BE2C (cell line): ENCODE measurements at regions not wholly inside any gene's neighbourhood (a gene's known extent, or its start where the extent isn't known, plus 50 kb on each side); places are given as distances from the start of the nearest gene placed in this dataset.

Source experiments
- DNase-seq: peaks from one replicate; pipeline ENCODE4 v3.0.0-alpha.2; 2020
- H3K27me3 ChIP-seq: fragments of 250-450 bp; sonication (Bioruptor Pico); 2 replicates; pipeline ENCODE4 v1.5.1; 2020; ENCODE audit warnings: mild to moderate bottlenecking
- H3K36me3 ChIP-seq: fragments of 250-450 bp; sonication (Bioruptor Pico); 2 replicates; pipeline ENCODE4 v1.5.1; 2020; ENCODE audit warnings: mild to moderate bottlenecking
- H3K4me1 ChIP-seq: fragments of 250-450 bp; sonication (Bioruptor Pico); 2 replicates; pipeline ENCODE4 v1.5.1; 2020
- H3K4me3 ChIP-seq: 2 replicates; pipeline ENCODE4 v1.5.1; 2011; ENCODE audit warnings: low read depth, low read length
- H3K9me3 ChIP-seq: fragments of 250-450 bp; sonication (Bioruptor Pico); 2 replicates; pipeline ENCODE4 v1.5.1; 2020
- TF ChIP-seq, protein P1 (sequence below): IDR thresholded peaks from 2 replicates; pipeline ENCODE4 v1.5.1; 2012; ENCODE audit warnings: mild to moderate bottlenecking, low read depth, low read length

GRCh38 chr4:60013464-60014184 is 1186.5 kb upstream of the ADGRL3 start:
- no peaks in the 10 kb centered on the region for H3K4me1 ChIP-seq
- no peak for DNase-seq
- H3K4me3 ChIP-seq: no peak overlapping the region
- H3K36me3 ChIP-seq: no peaks in the 10 kb centered on the region
- no peaks in the 10 kb centered on the region for H3K27me3 ChIP-seq
- no peaks in the 10 kb centered on the region for H3K9me3 ChIP-seq
- TF ChIP-seq, protein P1, sequence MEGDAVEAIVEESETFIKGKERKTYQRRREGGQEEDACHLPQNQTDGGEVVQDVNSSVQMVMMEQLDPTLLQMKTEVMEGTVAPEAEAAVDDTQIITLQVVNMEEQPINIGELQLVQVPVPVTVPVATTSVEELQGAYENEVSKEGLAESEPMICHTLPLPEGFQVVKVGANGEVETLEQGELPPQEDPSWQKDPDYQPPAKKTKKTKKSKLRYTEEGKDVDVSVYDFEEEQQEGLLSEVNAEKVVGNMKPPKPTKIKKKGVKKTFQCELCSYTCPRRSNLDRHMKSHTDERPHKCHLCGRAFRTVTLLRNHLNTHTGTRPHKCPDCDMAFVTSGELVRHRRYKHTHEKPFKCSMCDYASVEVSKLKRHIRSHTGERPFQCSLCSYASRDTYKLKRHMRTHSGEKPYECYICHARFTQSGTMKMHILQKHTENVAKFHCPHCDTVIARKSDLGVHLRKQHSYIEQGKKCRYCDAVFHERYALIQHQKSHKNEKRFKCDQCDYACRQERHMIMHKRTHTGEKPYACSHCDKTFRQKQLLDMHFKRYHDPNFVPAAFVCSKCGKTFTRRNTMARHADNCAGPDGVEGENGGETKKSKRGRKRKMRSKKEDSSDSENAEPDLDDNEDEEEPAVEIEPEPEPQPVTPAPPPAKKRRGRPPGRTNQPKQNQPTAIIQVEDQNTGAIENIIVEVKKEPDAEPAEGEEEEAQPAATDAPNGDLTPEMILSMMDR: no peak

DNA sequence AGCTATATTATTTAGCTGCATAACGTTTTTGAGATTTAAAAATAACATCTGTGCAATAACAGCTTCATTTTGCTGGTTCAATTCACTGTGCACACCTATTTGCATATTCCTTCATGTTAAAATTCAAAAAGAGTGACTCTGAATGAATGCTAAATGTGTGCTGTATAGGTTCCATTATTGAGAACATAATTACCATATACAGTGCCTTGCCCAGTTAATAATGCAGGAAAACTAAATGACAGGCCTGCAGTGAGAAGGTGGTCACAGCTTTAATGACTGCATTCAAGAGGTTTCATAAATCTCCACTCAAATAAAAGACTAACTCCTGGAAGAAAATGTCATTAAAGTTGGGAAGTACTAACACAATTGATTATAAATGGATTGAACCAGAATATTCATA is 1183.2 kb upstream of the ADGRL3 start:
- TF ChIP-seq, protein P1: no peak
- H3K4me3 ChIP-seq: no peak overlapping the region
- H3K36me3 ChIP-seq: no peaks in the 10 kb centered on the region
- no peak for DNase-seq
- no peaks in the 10 kb centered on the region for H3K27me3 ChIP-seq
- H3K4me1 ChIP-seq: no peaks in the 10 kb centered on the region
- no peaks in the 10 kb centered on the region for H3K9me3 ChIP-seq

- H3K27me3 ChIP-seq: no peaks in the 10 kb centered on the region
- no peaks in the 10 kb centered on the region for H3K36me3 ChIP-seq
- TF ChIP-seq, protein P1: no peak
- no peak for DNase-seq
- H3K9me3 ChIP-seq: no peaks in the 10 kb centered on the region
- no peak overlapping the region for H3K4me3 ChIP-seq
- H3K4me1 ChIP-seq: no peaks in the 10 kb centered on the region
These were observed 1180.9 kb upstream of the ADGRL3 start for GRCh38 chr4:60019180-60019579.

- Histone ChIP-seq H3K36me3 (no peaks in the 10 kb centered on the region), H3K4me3 (no peak overlapping the region), H3K9me3 (no peaks in the 10 kb centered on the region), H3K27me3 (no peaks in the 10 kb centered on the region), H3K4me1 (no peaks in the 10 kb centered on the region)
- TF ChIP-seq, protein P1: no peak
- no peak for DNase-seq
These were observed 1180.2 kb upstream of the ADGRL3 start for GRCh38 chr4:60019946-60020345.

DNA sequence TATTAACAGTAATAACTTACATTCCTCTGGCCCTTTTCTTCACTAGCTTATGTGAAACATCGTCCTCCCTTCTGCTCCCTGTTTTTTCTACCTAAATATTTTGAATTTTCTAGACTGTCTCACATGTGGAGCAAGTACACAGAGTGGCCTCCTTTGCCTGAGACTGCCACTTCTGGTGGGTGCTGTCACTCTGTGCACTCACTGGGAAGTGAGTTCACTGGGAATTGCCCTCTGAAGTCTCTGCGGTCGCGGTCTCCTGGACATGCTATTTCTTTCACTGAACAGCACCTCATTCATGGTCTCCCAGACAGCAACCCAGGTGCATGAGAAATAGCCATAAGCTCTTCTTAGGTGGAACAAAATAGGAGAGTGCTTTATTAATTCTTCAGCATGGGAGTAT is 1179.7 kb upstream of the ADGRL3 start:
- Histone ChIP-seq H3K27me3 (no peaks in the 10 kb centered on the region), H3K9me3 (no peaks in the 10 kb centered on the region), H3K36me3 (no peaks in the 10 kb centered on the region), H3K4me3 (no peak overlapping the region), H3K4me1 (no peaks in the 10 kb centered on the region)
- no peak for DNase-seq
- TF ChIP-seq, protein P1: no peak

DNA sequence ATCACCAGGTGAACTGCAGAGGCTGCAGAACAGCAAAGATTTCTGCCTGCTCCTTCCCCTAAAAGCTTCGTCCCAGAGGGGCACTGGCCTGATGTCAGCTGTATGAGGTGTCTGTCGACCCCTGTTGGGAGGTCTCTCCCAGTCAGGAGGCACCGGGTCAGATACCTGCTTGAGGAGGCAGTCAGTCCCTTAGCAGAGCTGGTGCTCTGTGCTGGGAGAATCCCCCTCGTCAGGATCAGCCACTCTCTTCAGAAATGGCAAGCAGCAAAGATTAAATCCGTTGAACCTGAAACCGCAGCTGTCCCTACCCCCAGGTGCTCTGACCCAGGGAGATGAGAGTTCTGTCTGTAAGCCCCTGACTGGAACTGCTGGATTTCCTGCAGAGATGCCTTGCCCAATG is 1166.3 kb upstream of the ADGRL3 start:
- no peak overlapping the region for H3K4me3 ChIP-seq
- H3K4me1 ChIP-seq: no peaks in the 10 kb centered on the region
- TF ChIP-seq, protein P1: no peak
- no peaks in the 10 kb centered on the region for H3K36me3 ChIP-seq
- no peak for DNase-seq
- no peaks in the 10 kb centered on the region for H3K27me3 ChIP-seq
- no peaks in the 10 kb centered on the region; the same call in 1 of the 2 replicates for H3K9me3 ChIP-seq
